ENCODE measurements at regions not wholly inside any gene's neighbourhood (a gene's known extent, or its start where the extent isn't known, plus 50 kb on each side); places are given as distances from the start of the nearest gene placed in this dataset.

DNA sequence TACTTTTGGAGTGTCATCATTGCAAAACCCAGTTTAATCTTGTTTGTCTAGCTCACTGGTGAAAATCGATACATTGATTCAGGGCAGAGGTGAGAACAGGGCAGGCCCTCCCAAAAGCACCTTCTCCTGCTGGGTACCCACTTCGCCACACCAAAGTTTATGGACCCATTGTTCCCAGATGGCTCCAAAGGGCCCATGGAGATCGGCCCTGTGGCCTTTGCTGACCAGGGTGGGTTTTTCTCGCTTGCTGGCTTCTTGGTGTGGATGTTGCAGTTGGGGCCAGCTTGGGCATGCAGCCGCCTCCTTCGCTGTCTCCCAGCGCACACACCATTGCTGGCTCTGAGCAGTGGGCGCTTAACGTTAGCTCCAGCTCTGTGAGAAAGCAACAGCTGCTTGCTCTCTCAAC, 178.1 kb upstream of the PDE10A start:
- TF ChIP-seq FOSL2 (CRISPR knock-in tag; IDR thresholded peaks at IDR 0.05) (no peak), SAFB2 (CRISPR knock-in tag; IDR thresholded peaks at IDR 0.05; ENCODE audit: borderline replicate concordance, low read depth) (no peak), SMC3 (IDR thresholded peaks at IDR 0.05; ENCODE audit: low read length) (no peak), ZNF569 (CRISPR knock-in tag; IDR thresholded peaks at IDR 0.05; ENCODE audit: borderline replicate concordance) (no peak), YEATS2 (CRISPR knock-in tag; IDR thresholded peaks at IDR 0.05; ENCODE audit: borderline replicate concordance) (no peak)
